Right lobe of liver (tissue), 4 donors: ENCODE measurements at regions not wholly inside any gene's neighbourhood (a gene's known extent, or its start where the extent isn't known, plus 50 kb on each side); places are given as distances from the start of the nearest gene placed in this dataset.

Experiments
- CTCF ChIP-seq, 4 donors: fragments of 200-600 bp in 3 of 4; fragments of 450-650 bp in 1 of 4; IDR thresholded peaks; one replicate each; pipeline versions ENCODE4 v1.5.1 to v1.8.0; 2016 to 2022; ENCODE audit warnings: antibody characterized with exemption in 4 of 4, mild to moderate bottlenecking in 2 of 4
- POLR2A ChIP-seq: fragments of 450-650 bp; IDR thresholded peaks from one replicate; pipeline ENCODE4 v1.6.1; 2017; ENCODE audit warnings: antibody characterized with exemption, mild to moderate bottlenecking
- donor health status: DM: no; HTN: no; CAD: no.
- donor health status: DM: no; HTN: no; CAD: no.
- donor health status: DM: no; HTN: yes; CAD: no.

- TF ChIP-seq CTCF (IDR thresholded peaks at IDR 0.05) (no peak), POLR2A (no peak)
Measured at GRCh38 chr19:57028804-57029525, 90.8 kb upstream of the USP29 start.
